HG02798 (cell line): ENCODE measurements at regions not wholly inside any gene's neighbourhood (a gene's known extent, or its start where the extent isn't known, plus 50 kb on each side); places are given as distances from the start of the nearest gene placed in this dataset.
"Not testable (repeated sequence)": the region's sequence is repeated elsewhere in the genome, so short reads cannot be mapped to it uniquely, and the experiment has no call there.

Source experiments
- ATAC-seq: cut with Tn5 transposase; IDR thresholded peaks from one replicate; pipeline ENCODE4 v1.9.1; 2021; ENCODE audit warnings: mild to moderate bottlenecking; ENCODE audit not compliant: unreplicated experiment, poor library complexity

- ATAC-seq = not testable (repeated sequence)
Observed at GRCh38 chr6:165836648-165837047, 173.6 kb upstream of the PDE10A start.

- ATAC-seq = no peak
Observed at GRCh38 chr6:165835410-165835851, 172.4 kb upstream of the PDE10A start.

DNA sequence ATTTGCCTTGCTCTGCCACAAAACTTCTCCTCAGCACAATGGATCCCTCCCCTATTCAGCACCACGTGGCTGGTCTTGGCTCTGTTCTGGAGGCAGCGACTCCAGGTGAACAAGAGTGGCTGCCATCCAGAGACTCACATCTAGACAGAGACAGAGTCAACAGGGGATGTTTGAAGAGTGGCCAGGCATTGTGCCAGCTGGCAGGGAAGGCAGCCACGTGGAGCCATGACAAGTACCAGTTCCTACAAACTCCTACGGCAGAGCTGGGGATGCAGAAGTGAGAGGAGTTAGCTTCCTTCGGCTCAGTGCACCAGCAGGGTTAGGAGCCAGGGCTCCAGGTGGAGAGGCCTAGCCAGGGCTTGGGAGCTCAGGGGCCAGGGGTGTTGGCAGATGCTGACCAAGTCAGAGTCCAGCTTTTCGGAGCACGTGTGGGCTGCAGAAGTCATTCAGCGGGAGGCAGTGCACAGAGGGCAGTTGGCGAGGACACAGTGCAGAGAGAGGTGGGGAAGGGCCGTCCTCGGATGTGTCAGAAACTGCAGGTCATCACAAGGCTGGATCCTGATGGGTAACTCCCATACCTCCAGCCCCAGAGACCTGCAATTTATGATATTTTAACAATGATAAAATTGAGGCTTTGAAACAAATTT lies 171.7 kb upstream of the PDE10A start:
- no peak for ATAC-seq

GRCh38 chr6:165833355-165833754 lies 170.3 kb upstream of the PDE10A start:
- ATAC-seq = no peak

DNA sequence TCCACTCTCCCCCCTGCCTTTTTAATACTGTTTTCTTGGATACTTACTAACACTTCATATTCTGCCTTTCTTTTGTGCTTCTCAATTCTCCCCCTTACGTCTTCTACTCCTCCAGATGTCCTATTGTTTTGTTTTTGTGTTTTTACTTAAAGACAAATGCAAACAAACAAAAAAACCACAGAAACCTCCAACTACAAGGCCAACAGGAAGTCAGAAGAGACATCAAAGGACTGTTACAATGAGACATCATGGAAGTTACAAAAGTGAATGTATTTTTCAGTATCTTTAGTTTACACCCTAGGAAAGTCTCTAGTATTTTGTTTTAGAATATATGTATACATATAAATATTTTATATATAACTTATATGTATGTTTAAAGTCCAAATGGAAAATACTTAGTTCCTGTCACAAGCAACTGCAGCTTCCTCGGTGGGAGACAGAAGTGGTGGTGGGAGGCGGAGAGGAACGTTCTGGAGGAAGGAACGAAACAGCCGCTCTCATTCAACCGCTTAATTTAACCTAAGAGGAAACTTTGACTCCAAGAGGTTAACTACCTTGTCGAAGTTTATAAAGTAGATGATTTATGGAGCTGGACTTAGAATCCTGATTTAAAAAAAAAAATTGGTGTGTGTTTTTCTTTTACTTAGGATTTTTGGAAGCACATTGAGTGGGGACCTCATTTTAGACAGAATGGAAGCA lies 168.9 kb upstream of the PDE10A start:
- no peak for ATAC-seq

DNA sequence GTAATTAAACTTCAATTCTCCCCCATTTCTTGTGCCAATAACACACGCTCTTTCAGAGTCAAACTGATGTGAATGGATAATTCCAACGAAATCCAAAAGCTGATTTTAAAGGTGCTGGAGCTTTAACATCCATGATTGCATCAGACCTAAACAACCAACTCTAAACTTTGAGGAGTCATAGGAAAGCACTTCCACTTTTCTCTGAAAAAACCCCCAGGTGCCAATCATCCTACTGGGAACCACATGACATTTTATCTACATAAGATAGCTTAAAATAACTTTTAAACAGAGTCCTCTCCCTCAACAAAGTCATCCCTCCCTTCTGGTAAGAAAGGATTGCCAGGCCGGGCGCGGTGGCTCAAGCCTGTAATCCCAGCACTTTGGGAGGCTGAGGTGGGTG lies 167.7 kb upstream of the PDE10A start:
- no peak for ATAC-seq

GRCh38 chr6:165829376-165829775 lies 166.3 kb upstream of the PDE10A start:
- no peak for ATAC-seq

GRCh38 chr6:165827190-165827518 lies 164.1 kb upstream of the PDE10A start:
- no peak for ATAC-seq

DNA sequence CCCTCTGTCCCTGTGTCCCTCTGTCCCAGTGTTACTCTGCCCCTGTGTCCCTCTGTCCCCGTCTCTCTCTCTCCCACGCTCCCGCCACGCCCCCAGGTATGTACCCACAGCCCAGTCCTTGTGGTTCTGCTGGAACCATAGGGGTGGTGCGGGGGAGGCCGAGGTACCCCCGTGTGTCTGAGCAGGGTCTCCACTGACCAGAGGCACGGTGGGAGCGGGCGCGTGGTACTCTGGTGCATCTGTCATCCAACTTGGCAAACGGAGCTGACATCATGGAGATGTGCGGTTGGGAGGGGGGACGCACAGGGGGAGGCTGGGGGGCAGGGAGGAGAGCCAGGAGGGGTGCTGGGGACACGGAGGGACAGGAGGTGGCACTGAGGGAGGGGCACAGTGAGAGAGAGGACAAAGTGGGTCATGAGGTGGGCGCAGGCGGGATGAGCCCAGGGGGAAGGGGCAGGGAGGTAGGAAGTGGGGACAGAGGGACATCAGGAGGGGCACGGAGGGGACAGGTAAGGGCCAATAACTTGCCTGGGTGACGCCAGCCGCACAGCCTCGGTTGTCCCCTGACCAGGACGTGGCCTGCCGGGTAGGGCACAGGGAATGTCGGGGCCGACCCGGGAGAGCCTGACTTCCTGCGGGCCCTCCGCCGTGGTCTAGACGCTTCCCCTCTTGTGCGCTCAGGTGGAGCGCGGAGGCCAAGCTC lies 163.6 kb upstream of the PDE10A start:
- ATAC-seq = no peak

GRCh38 chr6:165825256-165825815 lies 162.3 kb upstream of the PDE10A start:
- ATAC-seq = no peak

GRCh38 chr6:165823609-165824326 lies 160.7 kb upstream of the PDE10A start:
- no peak for ATAC-seq

DNA sequence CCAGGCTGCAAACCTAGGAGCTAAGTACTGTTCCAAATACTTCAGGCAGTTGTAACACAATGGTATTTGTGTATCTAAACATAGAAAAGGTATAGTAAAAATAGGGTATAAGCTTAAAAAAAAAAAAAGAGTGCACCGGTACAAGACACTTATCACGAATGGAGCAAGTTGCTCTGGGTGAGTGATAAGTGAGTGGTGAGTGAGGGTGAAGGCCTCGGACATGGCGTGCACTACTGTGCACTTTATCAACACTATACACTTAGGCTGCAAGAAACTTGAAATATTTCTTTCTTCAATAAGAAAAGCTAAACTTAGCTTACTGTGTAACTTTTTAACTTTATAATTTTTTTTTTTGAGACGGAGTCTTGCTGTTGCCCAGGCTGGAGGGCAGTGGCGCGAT lies 159.5 kb upstream of the PDE10A start:
- ATAC-seq = no peak

- no peak for ATAC-seq
Observed at GRCh38 chr6:165821754-165822153, 158.7 kb upstream of the PDE10A start.

- ATAC-seq = no peak
Observed at GRCh38 chr6:165820934-165821333, 157.9 kb upstream of the PDE10A start.

- no peak for ATAC-seq
Observed at GRCh38 chr6:165820407-165820806, 157.4 kb upstream of the PDE10A start.

- ATAC-seq = no peak
Observed at GRCh38 chr6:165819394-165819793, 156.4 kb upstream of the PDE10A start.

DNA sequence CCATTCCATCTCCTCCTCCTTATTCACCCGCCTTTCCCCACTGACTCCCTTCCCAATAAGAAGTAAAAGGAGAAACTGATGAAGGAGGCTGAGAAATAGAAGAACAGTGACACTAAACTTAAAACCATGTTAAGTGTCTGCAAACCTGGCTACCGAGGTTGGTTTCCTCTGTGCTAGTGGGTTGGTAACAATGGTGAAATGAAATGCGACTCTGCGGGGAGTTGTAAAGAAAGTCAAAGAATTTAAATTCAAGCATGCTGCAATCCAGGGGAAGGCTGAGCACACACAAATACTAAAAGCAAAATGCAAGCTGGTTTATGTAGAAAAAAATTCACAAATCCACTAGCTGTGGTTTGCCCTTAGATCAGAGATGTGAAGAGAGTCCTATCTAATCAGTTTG lies 155.2 kb upstream of the PDE10A start:
- no peak for ATAC-seq

GRCh38 chr6:165817771-165818170 lies 154.7 kb upstream of the PDE10A start:
- ATAC-seq = no peak

GRCh38 chr6:165817148-165817547 lies 154.1 kb upstream of the PDE10A start:
- ATAC-seq = no peak

- no peak for ATAC-seq
Observed at GRCh38 chr6:165814679-165815078, 151.6 kb upstream of the PDE10A start.

GRCh38 chr6:165811512-165811911 lies 148.5 kb upstream of the PDE10A start:
- no peak for ATAC-seq
